ENCODE measurements at regions not wholly inside any gene's neighbourhood (a gene's known extent, or its start where the extent isn't known, plus 50 kb on each side); places are given as distances from the start of the nearest gene placed in this dataset.

- TF ChIP-seq, protein P1, sequence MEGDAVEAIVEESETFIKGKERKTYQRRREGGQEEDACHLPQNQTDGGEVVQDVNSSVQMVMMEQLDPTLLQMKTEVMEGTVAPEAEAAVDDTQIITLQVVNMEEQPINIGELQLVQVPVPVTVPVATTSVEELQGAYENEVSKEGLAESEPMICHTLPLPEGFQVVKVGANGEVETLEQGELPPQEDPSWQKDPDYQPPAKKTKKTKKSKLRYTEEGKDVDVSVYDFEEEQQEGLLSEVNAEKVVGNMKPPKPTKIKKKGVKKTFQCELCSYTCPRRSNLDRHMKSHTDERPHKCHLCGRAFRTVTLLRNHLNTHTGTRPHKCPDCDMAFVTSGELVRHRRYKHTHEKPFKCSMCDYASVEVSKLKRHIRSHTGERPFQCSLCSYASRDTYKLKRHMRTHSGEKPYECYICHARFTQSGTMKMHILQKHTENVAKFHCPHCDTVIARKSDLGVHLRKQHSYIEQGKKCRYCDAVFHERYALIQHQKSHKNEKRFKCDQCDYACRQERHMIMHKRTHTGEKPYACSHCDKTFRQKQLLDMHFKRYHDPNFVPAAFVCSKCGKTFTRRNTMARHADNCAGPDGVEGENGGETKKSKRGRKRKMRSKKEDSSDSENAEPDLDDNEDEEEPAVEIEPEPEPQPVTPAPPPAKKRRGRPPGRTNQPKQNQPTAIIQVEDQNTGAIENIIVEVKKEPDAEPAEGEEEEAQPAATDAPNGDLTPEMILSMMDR (conservative IDR thresholded peaks at IDR 0.05) = no peak
- TF ChIP-seq EZH2 (IDR thresholded peaks at IDR 0.05; ENCODE audit: low read depth) = no peak
Measured at GRCh38 chr3:188948997-188949389, 222.8 kb upstream of the TPRG1 start.
